ENCODE measurements at regions not wholly inside any gene's neighbourhood (a gene's known extent, or its start where the extent isn't known, plus 50 kb on each side); places are given as distances from the start of the nearest gene placed in this dataset.

DNA sequence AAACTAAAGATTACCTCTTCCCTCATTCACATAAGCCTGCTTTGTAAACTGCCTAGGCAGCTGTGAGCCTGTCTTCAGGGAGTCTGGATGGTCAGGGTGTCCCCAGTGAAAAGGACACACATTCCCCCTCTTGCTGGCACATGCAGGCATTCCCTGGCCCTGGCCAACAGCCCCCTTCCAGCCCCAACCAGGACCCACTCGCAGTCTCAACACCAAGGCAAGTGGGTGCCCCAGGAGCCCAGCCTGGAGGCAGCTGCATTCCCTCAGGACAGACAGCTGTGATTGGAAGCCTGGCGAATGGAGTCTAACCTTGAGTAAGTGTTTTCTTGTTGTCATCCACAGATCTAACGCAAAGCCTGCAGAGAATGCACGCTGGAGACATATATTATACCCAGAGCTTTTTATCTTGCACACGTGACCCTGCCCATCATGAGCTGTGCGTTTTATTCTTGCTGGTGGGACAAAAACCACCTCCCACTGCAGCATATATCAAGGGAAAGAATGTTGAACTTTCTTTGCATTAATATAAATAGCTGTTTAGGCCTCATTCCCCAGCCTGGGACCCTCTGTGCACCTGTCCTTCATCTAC is 95.0 kb upstream of the LHX1 start:
- TF ChIP-seq EZH2phosphoT487 (IDR thresholded peaks at IDR 0.05; ENCODE audit: unreplicated experiment) = no peak
- TF ChIP-seq CTCF (conservative IDR thresholded peaks at IDR 0.05; ENCODE audit: low read depth in 2 of 2) = no peak
- no peak for TF ChIP-seq REST (IDR thresholded peaks at IDR 0.05; ENCODE audit: unreplicated experiment)
- no peak for TF ChIP-seq ZNF331 (CRISPR knock-in tag; IDR thresholded peaks at IDR 0.05; ENCODE audit: low read depth)
- TF ChIP-seq EZH2 (IDR thresholded peaks at IDR 0.05; ENCODE audit: low read depth, unreplicated experiment) = no peak
- no peak for TF ChIP-seq CREB1 (CRISPR knock-in tag; IDR thresholded peaks at IDR 0.05; ENCODE audit: low read depth)
- TF ChIP-seq JUNB (IDR thresholded peaks at IDR 0.05; ENCODE audit: unreplicated experiment) = no peak
- no peak for TF ChIP-seq POLR2AphosphoS5 (IDR thresholded peaks at IDR 0.05; ENCODE audit: low read depth)
- TF ChIP-seq ZNF114 (CRISPR knock-in tag; IDR thresholded peaks at IDR 0.05) = no peak
- TF ChIP-seq NANOG (IDR thresholded peaks at IDR 0.05; ENCODE audit: borderline replicate concordance) = no peak

Measured in GM23338 (cell line).